PC-3 (cell line): ENCODE measurements at regions not wholly inside any gene's neighbourhood (a gene's known extent, or its start where the extent isn't known, plus 50 kb on each side); places are given as distances from the start of the nearest gene placed in this dataset.

Experiments
- CTCF ChIP-seq: fragments of 300-600 bp; sonication (generic); conservative IDR thresholded peaks from 2 replicates; pipeline ENCODE4 v1.5.1; 2017; ENCODE audit warnings: antibody characterized with exemption, low read depth, mild to moderate bottlenecking, low read length
- EZH2 ChIP-seq: fragments of 300-600 bp; sonication (generic); IDR thresholded peaks from one replicate; pipeline ENCODE4 v1.6.1; 2017; ENCODE audit warnings: antibody characterized with exemption, mild to moderate bottlenecking, low read length; ENCODE audit not compliant: unreplicated experiment
- EZH2phosphoT487 ChIP-seq: fragments of 300-600 bp; sonication (generic); IDR thresholded peaks from 2 replicates; pipeline ENCODE4 v1.6.1; 2018; ENCODE audit warnings: mild to moderate bottlenecking, antibody characterized with exemption, low read length, borderline replicate concordance

- TF ChIP-seq CTCF, result no peak
- no peak for TF ChIP-seq EZH2
- no peak for TF ChIP-seq EZH2phosphoT487
Measured at GRCh38 chr2:236874866-236875481, 210.7 kb upstream of the COPS8 start.
